ENCODE measurements at regions not wholly inside any gene's neighbourhood (a gene's known extent, or its start where the extent isn't known, plus 50 kb on each side); places are given as distances from the start of the nearest gene placed in this dataset.

DNA sequence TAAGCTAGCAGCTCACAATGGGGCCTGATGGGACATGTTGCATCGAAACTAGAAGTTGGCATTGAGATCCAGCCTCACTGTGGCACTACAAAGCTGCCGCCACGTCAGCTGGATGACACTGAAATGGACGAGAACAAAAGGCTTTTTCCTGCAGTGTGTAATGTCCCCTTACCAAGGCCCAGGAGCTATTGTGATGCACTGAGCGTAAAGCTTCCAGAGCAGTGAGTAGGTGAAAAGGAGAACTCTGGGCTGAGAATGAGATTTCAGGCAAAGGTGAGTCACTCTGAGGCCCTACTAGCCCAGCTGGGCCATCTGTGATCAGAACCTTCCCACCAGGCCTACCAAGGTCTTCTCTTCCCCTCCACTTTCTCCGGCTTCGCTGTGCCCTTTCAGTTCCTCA lies 528.1 kb upstream of the KLF4 start:
- H3K27me3 ChIP-seq, result no peaks in the 10 kb centered on the region
- no peak for DNase-seq
- intact Hi-C loops (cut with DNase I), result no loop called here
- H3K36me3 ChIP-seq, result no peaks in the 10 kb centered on the region
- no peaks in the 10 kb centered on the region for H3K9me3 ChIP-seq
- TF ChIP-seq EP300 (IDR thresholded peaks at IDR 0.05) (no peak), CTCF (IDR thresholded peaks at IDR 0.05) (no peak), POLR2A (IDR thresholded peaks at IDR 0.05) (no peak)
- no peaks in the 10 kb centered on the region for H3K4me1 ChIP-seq (ENCODE audit: insufficient read depth)
- no peak overlapping the region for H3K4me3 ChIP-seq
- H3K27ac ChIP-seq, result no peak overlapping the region
- WGBS, 3 donors, result 95 to 96% (median 96%) methylated on average over 7 of the region's 7 CpGs

DNA sequence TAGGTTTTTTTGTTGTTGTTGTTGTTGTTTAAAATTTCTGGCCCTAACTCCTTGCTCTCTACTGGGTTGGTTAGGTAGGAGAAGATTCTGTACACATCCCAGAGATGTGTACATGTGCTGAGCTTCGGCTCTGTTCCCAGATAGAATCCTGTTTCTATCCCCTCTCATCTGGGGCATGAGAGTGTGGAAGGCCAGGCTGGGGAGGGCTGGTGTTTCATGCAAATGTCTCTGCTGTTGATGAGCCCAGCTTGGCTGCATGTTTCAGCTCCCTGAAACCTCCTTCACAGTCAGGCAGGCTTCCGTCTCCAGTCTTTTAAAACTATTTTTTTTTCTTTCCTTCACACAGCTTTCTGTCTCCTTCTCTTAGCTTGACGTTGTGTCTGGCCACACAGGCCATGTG lies 526.9 kb upstream of the KLF4 start:
- DNase-seq, result no peak
- H3K4me1 ChIP-seq (ENCODE audit: insufficient read depth), result no peaks in the 10 kb centered on the region
- H3K4me3 ChIP-seq, result no peak overlapping the region
- intact Hi-C loops (cut with DNase I), result no loop called here
- 76 to 81% (median 78%) methylated on average over 3 of the region's 3 CpGs for WGBS, 3 donors
- no peaks in the 10 kb centered on the region for H3K27me3 ChIP-seq
- no peaks in the 10 kb centered on the region for H3K36me3 ChIP-seq
- H3K9me3 ChIP-seq, result no peaks in the 10 kb centered on the region
- TF ChIP-seq EP300 (IDR thresholded peaks at IDR 0.05) (no peak), CTCF (IDR thresholded peaks at IDR 0.05) (no peak), POLR2A (IDR thresholded peaks at IDR 0.05) (no peak)
- H3K27ac ChIP-seq, result no peak overlapping the region

DNA sequence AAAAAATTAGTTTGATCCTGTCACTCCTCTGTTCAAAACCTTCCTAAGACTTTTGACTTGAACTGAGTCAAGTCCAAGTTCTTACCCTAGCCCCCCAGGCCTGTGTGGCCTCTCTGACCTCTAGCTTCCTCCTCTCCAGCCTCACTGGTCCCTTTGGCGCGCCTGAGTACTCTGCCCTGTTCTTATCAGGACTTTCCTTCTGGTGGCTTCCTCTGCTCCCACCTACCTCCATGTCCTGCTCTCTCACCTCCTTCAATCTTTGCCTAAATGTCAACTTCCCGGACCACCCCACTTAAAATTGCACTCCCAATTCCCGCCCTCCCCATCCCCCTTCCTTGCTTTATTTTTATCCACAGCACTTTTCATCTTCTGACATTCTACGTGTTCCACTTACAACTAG lies 526.1 kb upstream of the KLF4 start:
- Histone ChIP-seq H3K27me3 (no peaks in the 10 kb centered on the region), H3K27ac (no peak overlapping the region), H3K36me3 (no peaks in the 10 kb centered on the region), H3K9me3 (no peaks in the 10 kb centered on the region), H3K4me3 (no peak overlapping the region), H3K4me1 (ENCODE audit: insufficient read depth) (no peaks in the 10 kb centered on the region)
- no peak for TF ChIP-seq EP300 (IDR thresholded peaks at IDR 0.05)
- TF ChIP-seq POLR2A (IDR thresholded peaks at IDR 0.05), result no peak
- TF ChIP-seq CTCF (IDR thresholded peaks at IDR 0.05), result no peak
- intact Hi-C loops (cut with DNase I), result no loop called here
- WGBS, 3 donors, result 95 to 96% (median 96%) methylated on average over 5 of the region's 5 CpGs
- no peak for DNase-seq

GRCh38 chr9:108014353-108014752 lies 524.8 kb upstream of the KLF4 start:
- intact Hi-C loops (cut with DNase I), result no loop called here

More at GRCh38 chr9:108014353-108014752, 524.8 kb upstream of the KLF4 start:
- DNase-seq, result no peak
- no peaks in the 10 kb centered on the region for H3K9me3 ChIP-seq
- no peak overlapping the region for H3K4me3 ChIP-seq
- H3K27ac ChIP-seq, result no peak overlapping the region
- H3K36me3 ChIP-seq, result no peaks in the 10 kb centered on the region
- no peaks in the 10 kb centered on the region for H3K27me3 ChIP-seq
- H3K4me1 ChIP-seq (ENCODE audit: insufficient read depth), result no peaks in the 10 kb centered on the region
- 79 to 88% (median 87%) methylated on average over 2 of the region's 2 CpGs for WGBS, 3 donors
- TF ChIP-seq EP300 (IDR thresholded peaks at IDR 0.05), result no peak
- TF ChIP-seq POLR2A (IDR thresholded peaks at IDR 0.05), result no peak
- no peak for TF ChIP-seq CTCF (IDR thresholded peaks at IDR 0.05)
